DMS53 treated with DMSO at 0.1 percent for 48 hours (cell line): ENCODE measurements at regions not wholly inside any gene's neighbourhood (a gene's known extent, or its start where the extent isn't known, plus 50 kb on each side); places are given as distances from the start of the nearest gene placed in this dataset.
"Not testable (repeated sequence)": the region's sequence is repeated elsewhere in the genome, so short reads cannot be mapped to it uniquely, and the experiment has no call there.

ENCODE experiments used
- DNase-seq: peaks from one replicate; lab custom pipeline; 2025; ENCODE audit not compliant: unreplicated experiment; lab: John Stamatoyannopoulos, UW

DNA sequence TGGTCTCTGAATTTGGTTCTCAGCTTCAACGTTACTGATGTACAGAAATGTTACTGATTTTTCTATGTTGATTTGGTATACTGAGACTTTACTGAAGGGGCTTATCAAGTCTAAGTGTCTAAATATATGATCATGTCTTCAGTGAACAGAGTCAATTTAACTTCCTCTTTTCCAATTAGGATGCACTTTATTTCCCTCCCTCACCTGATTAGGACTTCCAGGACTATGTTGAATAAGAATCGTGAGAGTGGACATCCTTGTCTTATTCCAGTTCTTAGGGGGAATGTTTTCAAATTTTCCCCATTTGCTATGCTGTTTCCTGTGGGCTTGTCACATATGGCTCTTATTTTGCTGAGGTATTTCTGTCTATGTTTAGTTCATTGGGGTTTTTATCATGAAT is 349.5 kb downstream of the PRR16 start:
- DNase-seq, result no peak

DNA sequence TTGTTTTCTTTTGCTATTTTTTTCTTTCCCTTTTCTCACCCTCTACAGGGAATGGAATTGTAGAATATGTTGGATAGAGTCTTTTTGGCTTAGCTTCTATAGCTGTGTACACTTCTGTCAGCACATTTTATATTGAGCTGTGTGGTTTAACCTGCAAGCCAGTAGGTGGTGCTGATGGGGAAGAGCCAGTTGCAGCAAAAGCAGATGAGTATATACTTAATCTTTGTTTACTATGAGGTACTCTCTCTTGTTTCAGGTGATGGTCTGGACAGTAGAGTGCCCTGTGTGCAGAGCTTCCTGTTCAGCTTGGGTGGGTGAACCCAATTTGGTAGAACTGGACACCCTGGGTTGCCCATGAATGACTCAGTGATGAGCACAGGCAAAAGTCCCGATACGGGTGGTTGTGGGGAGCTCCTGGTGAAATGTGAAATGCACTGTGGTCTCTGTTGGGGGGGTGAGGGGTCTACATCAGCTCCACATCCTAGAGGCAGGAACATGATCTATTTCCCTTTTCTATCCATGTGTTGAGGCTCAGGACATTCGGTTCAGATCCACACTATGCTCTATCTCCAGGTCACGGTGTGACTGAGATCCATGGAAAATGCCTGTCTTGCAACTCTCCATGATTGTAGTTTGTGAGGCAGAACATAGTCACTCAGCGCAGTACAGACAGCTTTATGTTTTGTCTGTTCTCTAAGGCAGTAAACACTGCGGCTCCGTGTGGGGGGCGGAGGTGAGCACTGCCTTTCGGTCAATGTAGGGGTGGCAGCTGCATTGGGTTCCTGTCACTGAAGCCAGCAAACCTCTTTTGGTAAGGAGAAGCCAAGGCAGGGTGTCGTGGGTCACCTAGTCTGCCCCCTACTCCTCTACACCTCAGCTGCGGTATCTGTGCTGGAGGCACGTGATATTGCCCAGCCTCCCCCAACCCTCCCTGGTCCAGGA is 353.2 kb downstream of the PRR16 start:
- DNase-seq, result peak; percentile 45

DNA sequence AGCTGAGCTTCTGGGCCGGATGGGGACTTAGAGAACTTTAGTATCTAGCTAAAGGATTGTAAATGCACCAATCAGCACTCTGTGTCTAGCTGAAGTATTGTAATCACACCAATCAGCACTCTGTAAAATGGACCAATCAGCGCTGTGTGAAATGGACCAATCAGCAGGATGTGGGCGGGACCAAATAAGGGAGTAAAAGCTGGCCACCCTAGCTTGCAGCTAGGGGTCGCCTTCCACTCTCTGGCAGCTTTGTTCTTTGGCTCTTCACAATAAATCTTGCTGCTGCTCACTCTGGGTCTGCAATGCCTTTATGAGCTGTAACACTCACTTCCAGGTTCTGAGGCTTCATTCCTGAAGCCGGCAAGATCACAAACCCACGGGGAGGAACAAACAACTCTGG is 354.0 kb downstream of the PRR16 start:
- no peak for DNase-seq

DNA sequence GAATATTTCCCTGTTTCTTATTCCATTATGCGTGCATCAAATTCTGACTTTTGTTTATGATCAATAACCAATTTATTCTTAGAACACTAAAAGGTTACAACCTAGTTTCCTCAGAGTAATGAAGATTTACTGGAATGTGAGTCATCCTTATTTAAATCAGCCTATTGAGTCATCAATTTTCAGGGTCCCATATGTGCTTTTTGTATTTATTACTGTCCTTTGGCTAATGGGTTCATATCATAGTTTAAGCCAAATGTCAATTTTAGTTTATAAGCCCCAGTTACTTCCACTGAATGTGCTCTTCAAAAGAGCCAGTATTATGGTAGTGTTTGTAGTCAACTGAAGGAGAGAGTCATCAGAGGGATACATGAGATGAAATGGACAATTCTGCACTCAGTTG is 359.2 kb downstream of the PRR16 start:
- DNase-seq, result no peak

DNA sequence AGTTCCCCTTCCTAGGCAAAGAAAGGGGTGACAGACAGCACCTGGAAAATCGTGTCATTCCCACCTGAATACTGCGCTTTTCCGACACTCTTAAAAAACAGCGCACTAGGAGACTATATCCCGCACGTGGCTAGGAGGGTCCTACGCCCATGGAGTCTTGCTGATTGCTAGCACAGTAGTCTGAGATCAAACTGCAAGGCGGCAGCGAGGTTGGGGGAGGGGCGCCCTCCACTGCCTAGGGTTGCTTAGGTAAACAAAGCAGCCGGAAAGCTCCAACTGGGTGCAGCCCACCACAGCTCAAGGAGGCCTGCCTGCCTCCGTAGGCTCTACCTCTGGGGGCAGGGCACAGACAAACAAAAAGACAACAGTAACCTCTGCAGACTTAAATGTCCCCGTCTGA is 367.5 kb downstream of the PRR16 start:
- DNase-seq, result not testable (repeated sequence)

DNA sequence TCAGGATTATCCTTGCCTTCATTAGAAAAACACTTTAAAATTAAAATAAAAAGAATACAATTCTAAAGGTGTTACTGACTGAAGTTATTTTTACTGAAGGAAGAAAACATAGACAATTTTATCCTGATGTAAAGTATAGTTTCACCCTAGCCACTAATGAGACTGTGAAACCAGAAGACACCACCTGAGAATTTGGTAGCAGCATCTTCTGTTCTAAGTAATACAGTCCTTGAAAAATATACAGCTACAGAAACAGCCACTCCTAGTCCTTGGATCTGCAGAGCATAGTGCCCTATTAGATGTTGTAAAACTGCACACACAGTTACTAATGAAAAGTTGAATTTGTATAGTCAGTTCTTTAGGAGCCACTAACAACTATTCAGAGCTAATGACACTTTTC is 377.7 kb downstream of the PRR16 start:
- no peak for DNase-seq

DNA sequence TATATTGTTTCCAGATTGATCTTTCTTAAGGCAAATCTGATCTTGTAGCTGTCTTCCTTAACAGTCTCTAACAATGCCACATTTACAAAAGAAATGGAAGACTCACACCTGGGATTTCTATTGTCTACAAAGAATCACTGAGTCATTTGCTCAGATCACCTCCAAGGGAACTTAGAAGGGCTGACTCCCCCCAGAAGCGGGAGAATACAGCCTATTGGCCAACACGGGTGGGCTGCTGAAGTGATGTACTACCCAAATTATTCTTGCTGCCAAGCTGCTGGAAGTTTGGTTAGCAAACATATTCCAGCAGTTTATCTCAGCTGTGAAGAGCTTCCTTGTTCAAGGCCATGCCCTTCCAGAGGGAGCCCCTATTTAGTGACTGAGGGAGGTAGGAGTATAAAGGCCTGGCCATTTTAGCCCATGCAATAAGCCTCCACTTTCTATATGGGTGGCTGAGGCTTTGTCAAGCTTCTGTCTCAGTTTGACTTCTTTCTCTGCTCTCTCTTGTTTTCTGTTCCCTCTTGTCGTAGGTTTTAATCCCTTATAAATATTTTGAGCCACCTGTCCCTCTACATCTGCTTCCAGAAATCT is 379.4 kb downstream of the PRR16 start:
- no peak for DNase-seq

DNA sequence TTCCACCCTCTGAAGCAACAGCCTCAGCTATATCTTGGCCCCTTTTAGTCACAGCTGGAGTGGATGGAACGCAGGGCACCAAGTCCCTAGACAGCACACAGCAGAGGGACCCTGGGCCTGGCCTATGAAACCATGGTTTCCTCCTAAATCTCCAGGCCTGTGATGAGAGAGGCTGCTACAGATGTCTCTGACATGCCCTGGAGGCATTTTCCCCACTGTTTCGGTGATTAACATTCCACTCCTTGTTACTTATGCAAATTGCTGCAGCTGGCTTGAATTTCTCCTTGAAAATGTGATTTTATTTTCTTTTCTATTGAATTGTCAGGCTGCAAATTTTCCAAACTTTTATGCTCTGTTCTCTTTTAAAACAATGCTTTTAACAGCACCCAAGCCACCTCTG is 384.8 kb downstream of the PRR16 start:
- no peak for DNase-seq

DNA sequence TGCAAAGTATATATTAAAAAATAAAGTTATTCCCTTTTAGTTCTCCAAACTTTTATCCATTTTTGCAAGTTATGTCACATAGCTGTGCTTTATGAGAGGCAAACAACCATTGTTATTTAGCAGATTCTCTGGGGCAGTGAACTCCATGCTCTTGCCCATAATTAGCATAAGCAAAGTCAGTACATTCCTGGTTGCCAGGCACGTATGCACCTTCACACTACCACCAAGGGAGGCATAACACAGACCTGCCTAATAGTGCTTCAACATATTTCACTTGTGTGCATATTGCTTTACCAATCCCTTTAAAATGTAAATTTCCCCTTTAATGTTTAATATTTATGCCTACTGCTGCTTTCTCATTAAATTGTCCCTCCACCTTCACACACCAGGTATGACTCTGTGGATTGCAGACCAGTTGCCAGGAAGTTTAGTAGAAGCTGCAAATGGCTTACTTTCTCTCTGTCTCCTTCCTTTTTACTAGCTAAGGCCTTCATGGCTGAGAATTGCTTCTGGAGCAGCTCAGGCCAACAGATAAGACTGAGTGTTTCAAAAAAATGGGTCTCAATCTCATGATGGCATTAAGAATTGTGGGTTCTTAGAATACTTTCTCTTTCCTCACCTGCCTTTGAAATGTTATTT is 388.2 kb downstream of the PRR16 start:
- no peak for DNase-seq

DNA sequence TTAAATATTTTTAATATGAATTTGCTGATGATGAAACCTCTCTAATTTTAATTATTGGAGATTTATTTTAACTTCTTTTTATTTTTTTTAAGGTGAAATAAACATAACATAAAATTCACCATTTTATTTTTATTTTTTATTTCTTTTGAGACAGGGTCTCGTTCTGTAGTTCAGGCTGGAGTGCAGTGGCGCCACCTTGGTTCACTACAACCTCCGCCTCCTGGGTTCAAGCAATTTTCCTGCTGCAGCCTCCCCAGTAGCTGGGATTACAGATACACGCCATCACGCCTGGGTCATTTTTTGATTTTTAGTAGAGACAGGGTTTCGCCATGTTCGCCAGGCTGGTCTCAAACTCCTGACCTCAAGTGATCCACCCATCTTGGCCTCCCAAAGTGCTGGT is 402.9 kb downstream of the PRR16 start:
- DNase-seq, result no peak

DNA sequence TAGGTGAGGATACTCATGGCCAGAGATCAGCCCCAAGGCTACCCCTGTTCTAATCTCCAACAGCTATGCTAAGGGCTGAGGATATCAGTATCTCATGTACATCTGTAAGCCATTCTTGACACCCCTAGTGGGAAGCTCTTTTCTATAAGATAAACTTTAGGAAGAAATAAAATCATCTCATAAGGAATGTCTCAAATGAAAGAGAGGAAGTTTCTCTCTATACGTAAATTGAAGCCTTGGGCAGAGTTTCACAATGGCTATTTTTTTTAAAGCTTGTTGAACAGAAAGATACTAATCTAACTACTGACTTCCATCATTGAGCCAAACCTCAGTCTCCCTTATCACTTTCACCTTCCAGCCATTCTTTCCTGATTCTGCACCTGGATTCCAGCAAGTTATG is 405.7 kb downstream of the PRR16 start:
- DNase-seq, result no peak

DNA sequence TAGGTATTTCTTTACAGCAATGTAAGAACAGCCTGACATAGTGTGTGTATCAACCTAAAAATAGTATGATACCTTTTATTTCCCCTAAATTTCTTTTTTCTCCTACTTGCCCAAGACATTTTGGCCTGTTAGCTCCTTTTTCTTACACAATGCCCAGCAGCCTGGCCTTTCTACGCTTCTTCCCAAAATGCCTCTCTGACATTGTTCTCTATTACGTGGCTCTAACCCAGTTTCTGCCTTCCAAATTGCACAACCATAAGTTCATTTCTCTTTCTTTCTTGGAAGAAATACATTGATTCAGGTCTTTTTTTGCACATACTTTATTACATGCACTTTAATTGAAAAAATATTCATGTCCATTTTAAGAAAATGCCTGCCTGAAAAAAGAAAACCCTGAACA is 408.2 kb downstream of the PRR16 start:
- DNase-seq, result no peak

DNA sequence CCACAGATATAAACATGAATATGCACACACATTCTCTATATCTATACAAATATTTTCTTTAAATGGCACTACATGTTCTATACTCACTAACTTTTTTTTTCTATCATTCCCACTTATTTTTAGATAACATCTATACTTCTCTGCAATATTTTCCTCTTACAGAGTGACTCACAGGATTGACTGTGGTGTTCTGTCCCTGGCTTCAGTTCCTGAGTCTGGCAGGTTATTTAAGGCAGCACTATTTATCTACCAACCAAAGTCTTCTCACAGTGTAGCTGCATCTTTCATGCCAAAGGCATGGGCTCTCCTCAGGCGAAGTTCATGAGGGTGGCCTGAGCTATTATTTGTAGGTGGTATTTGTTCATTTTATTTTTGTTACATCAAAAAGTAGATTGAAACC is 409.0 kb downstream of the PRR16 start:
- no peak for DNase-seq

DNA sequence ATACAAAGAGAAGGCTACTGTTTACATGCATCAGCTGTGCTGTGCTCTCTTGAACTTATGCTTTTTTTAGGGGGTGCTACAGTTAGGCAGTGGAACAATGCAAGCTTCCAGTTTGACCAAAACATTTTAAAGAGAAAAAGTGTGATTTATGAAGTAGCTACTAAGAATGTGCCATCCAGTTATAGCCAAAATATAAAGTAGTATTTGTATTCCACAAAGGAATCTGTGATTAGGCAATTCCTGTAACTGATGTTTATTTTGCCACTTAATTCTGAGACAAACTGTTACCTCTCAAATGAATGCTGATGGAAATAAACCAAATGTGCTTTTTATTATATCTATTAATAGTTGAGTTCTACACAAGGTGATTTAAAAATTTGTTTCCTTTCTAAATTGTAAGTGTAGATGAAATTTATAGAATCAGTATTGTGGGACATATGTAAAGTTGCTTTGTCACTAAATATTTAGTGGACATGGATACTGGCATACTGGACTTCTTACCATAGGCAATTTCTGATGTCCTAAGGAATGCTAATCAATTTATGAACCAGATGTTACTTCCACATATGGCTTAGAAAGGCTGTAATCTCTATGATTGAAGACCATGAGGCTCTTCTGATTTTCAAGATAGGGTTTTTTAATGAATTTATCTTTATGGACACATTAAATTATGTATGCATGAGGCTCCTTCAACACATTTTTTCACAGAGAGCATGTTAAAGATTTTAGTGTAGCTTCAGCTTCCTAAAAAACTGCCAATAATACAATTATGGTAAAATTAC is 410.2 kb downstream of the PRR16 start:
- DNase-seq, result no peak

DNA sequence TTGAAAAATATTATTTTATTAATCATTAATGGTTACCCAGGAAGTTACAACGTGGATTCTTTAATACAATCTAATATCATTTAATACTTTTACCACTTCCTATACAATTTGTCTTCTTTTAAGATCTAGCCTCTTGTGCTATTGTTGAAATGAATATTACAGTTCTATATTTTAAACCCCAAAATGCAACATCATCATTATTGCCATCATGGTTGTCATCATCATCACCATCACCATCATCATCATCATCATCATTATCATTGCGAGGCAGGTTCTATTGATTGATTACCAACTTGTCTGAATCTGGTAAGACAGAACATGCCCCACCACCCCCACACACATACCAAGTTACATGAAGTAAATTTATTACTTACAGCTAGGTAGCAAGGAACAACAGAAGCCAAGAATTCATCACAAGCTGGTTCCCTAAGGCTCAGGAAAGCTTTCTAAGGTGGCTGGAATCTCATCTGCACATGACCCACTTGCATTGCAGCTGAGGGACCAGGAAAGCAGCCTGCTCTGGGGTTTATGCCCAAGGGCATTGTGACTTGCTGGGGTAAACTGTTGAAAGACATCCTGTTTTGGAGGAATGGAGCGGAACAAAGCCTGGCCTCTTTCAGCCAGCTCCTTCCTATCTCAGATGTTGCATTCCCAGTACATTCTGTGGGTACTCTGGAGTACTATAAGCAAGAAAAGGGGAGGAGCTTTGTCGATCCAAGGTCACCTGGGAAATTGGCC is 418.1 kb downstream of the PRR16 start:
- DNase-seq, result no peak

DNA sequence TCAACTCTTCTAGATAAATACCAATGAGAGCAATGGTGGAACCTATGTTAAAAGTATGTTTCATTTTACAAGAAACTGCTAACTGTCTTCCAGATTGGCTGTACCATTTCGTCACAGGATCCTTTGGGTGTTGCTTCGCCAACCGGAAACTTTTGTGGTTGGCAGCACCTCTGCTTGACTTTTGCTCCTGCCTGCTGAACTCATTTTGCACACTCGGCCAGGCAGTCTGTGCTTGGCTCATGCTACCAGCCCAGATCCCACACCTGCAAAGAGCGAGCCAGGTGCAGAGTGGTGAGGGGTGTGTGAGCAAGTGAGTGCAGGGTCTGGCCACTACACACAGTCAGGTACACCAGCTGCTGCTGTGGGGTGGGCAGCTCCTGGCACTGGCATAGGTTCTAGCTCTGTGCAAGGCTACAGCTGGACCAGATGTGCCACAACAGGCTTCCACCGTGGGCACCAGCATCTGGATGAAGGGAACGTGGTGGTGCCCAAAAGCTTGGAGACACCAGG is 422.3 kb downstream of the PRR16 start:
- no peak for DNase-seq

DNA sequence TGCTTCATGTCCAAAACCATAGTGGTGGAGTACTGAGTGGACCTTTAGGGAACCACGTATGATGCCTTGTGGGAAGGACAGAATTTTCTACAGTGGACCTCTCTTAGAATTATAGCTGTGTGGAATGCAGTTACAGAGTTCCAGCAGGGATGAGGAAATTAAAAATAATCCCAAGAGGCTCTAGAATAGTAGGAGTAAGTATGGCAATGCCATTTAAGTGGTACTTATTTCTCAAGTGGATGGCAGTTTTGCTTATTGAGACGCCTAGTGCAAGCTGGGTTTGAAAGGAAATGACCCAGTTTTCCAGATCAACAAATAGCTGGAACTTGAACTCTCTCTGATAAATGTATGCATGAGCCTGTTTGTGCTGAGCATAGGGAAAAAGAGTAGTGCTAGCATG is 431.6 kb downstream of the PRR16 start:
- DNase-seq, result no peak

DNA sequence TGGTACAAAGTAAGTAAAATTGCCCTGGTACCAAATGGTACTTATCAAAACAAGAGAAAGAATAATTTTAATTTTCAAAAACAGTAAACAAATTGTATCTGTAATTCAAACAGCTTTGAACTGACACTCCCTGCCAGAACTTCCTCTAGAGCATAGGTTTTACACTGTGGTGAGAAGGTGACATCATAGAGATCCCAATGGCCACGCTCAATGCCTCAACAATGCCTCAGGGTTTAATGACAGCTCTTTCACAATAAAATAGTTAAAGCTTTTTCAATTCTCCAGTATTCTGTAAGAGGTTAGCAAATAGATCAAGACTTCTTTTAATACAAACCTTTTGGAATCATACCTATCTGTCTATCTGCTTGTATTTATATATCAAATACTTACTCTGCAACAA is 437.1 kb downstream of the PRR16 start:
- DNase-seq, result no peak

DNA sequence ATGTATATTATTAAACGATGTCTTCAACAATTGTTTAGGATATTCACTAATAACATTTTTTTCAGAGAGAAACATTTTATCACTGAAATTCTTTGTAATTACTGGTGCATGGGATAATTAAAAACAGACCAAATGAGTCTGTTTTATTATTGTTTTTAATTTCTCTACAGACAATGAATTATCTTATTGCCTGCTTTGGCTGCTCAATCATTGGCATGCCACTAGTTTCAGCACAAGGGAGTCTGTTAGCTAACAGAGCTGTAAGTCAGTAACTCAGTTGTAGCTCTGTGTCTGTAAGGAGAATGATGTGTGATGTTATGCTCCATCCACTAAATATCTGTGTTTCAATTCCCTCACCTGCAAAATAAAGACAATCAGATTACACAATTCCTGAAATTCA is 443.9 kb downstream of the PRR16 start:
- no peak for DNase-seq

DNA sequence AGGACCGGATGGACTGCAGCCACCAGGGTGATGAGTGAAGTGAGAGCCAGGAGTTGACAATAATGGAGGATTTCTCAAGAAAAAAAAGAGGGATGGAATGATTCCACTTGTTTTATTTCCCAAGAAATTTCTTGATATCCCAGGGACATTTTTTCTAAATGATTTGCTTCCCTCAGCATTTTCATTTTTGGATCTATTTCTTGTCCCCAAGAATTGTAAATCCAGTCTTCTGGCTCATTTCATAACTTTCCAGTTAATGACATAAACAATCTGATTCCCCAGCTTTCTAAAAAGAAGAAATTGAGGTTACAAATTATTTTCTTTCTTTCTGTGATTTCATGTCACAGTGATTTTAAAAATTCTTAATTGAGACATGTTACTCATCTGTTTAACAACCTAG is 446.5 kb downstream of the PRR16 start:
- DNase-seq, result no peak

DNA sequence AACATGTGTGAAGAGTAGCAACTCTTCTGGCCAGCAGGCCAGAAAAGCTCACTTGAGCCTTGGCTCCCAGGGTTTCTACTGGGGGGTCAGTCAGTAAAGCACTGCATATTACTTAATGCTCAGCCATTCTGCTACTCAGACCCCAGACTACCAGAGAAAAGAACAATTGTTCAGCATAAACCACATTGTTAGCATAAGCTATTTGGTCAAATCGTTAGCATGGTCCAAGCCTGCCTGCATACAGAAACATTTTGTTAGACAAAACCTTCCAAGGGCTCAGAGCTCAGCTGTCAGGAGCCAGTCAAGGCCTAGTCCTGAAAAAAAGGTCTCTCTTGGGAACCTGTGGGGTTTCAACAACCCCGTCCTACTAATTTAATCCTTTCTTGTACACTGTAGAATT is 449.3 kb downstream of the PRR16 start:
- no peak for DNase-seq
